KMS-11 (cell line): ENCODE measurements at regions not wholly inside any gene's neighbourhood (a gene's known extent, or its start where the extent isn't known, plus 50 kb on each side); places are given as distances from the start of the nearest gene placed in this dataset.

ENCODE experiments used
- H2AFZ ChIP-seq: fragments of 200-600 bp; sonication (generic); 2 replicates; pipeline ENCODE4 v1.6.1; 2016; ENCODE audit warnings: antibody characterized with exemption, mixed run types, low read depth
- H3K27ac ChIP-seq: fragments of 200-600 bp; sonication (generic); 2 replicates; pipeline ENCODE4 v1.6.1; 2016; ENCODE audit warnings: mild to moderate bottlenecking, mixed run types
- H3K27me3 ChIP-seq: fragments of 200-600 bp; sonication (generic); 2 replicates; pipeline ENCODE4 v1.6.1; 2017; ENCODE audit warnings: mild to moderate bottlenecking, low read depth, mixed run types, moderate library complexity; ENCODE audit not compliant: insufficient read depth
- H3K36me3 ChIP-seq: fragments of 200-600 bp; sonication (generic); 2 replicates; pipeline ENCODE4 v1.6.1; 2017; ENCODE audit warnings: mild to moderate bottlenecking, mixed run types; ENCODE audit not compliant: insufficient read depth
- H3K4me1 ChIP-seq: fragments of 200-600 bp; sonication (generic); 2 replicates; pipeline ENCODE4 v1.6.1; 2016; ENCODE audit warnings: mild to moderate bottlenecking, low read depth, mixed run types; ENCODE audit not compliant: poor library complexity, severe bottlenecking
- H3K4me2 ChIP-seq: fragments of 200-600 bp; sonication (generic); 2 replicates; pipeline ENCODE4 v1.7.0; 2016; ENCODE audit warnings: mild to moderate bottlenecking, mixed run types
- H3K4me3 ChIP-seq: fragments of 200-600 bp; sonication (generic); IDR thresholded peaks from 2 replicates; pipeline ENCODE4 v1.6.1; 2017; ENCODE audit warnings: low read depth, low read length, mixed read lengths; ENCODE audit not compliant: insufficient read depth
- H3K79me2 ChIP-seq: fragments of 200-600 bp; sonication (generic); 2 replicates; pipeline ENCODE4 v1.6.1; 2016; ENCODE audit warnings: low read depth, mixed run types; ENCODE audit not compliant: insufficient read depth
- H3K9ac ChIP-seq: fragments of 200-600 bp; sonication (generic); 2 replicates; pipeline ENCODE4 v1.6.1; 2016; ENCODE audit warnings: mild to moderate bottlenecking, mixed run types
- H4K20me1 ChIP-seq: fragments of 200-600 bp; sonication (generic); 2 replicates; pipeline ENCODE4 v1.6.1; 2016; ENCODE audit warnings: mild to moderate bottlenecking, mixed run types; ENCODE audit not compliant: insufficient read depth
- CTCF ChIP-seq: fragments of 200-600 bp; sonication (generic); conservative IDR thresholded peaks from 2 replicates; pipeline ENCODE4 v1.6.1; 2017; ENCODE audit warnings: low read depth, mild to moderate bottlenecking, antibody characterized with exemption, low read length, moderate library complexity, mixed read lengths

DNA sequence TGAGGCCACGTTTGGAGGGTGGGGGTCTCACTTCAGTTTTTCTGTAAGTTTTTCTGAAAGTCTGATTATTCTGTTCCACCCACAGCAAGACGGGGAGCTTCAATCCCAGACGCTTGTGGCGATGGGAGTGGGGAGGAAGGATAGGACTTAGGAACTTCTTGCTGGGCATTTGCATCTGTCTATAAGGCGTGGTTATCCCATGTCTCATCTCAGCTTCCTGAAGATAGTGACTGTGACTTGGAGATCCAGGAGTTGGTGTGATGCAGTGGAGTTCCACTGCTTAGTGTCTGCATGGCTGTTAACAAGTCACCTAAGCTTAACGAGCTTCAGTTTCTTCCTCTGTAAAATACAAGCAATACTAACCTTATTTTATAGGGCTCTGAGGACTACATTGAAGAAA is 58.9 kb upstream of the BARX2 start:
- H3K36me3 ChIP-seq: no peaks in the 10 kb centered on the region
- H3K4me3 ChIP-seq: no peak overlapping the region
- no peak overlapping the region for H3K27ac ChIP-seq
- TF ChIP-seq CTCF: no peak
- no peak overlapping the region for H3K4me2 ChIP-seq
- H2AFZ ChIP-seq: no peak overlapping the region
- H4K20me1 ChIP-seq: no peaks in the 10 kb centered on the region
- no peaks in the 10 kb centered on the region for H3K4me1 ChIP-seq
- no peaks in the 10 kb centered on the region for H3K27me3 ChIP-seq
- no peak overlapping the region for H3K9ac ChIP-seq
- H3K79me2 ChIP-seq: no peaks in the 10 kb centered on the region

GRCh38 chr11:129315781-129316579 is 59.7 kb upstream of the BARX2 start:
- no peaks in the 10 kb centered on the region for H3K79me2 ChIP-seq
- no peaks in the 10 kb centered on the region for H3K36me3 ChIP-seq
- no peaks in the 10 kb centered on the region for H4K20me1 ChIP-seq
- no peak overlapping the region for H3K4me3 ChIP-seq
- TF ChIP-seq CTCF: no peak
- H3K27ac ChIP-seq: no peak overlapping the region
- H3K27me3 ChIP-seq: no peaks in the 10 kb centered on the region
- H2AFZ ChIP-seq: no peak overlapping the region
- no peak overlapping the region for H3K9ac ChIP-seq
- no peaks in the 10 kb centered on the region for H3K4me1 ChIP-seq
- no peak overlapping the region for H3K4me2 ChIP-seq

- Histone ChIP-seq H3K27ac (no peak overlapping the region), H4K20me1 (no peaks in the 10 kb centered on the region), H3K36me3 (no peaks in the 10 kb centered on the region), H3K27me3 (no peaks in the 10 kb centered on the region), H3K4me1 (no peaks in the 10 kb centered on the region), H3K79me2 (no peaks in the 10 kb centered on the region), H2AFZ (no peak overlapping the region), H3K9ac (no peak overlapping the region), H3K4me2 (no peak overlapping the region), H3K4me3 (no peak overlapping the region)
- no peak for TF ChIP-seq CTCF
Observed at GRCh38 chr11:129314371-129314770, 61.3 kb upstream of the BARX2 start.

- Histone ChIP-seq H2AFZ (no peak overlapping the region), H3K4me3 (no peak overlapping the region), H3K9ac (no peak overlapping the region), H4K20me1 (no peaks in the 10 kb centered on the region), H3K4me2 (no peak overlapping the region), H3K27me3 (no peaks in the 10 kb centered on the region), H3K36me3 (no peaks in the 10 kb centered on the region), H3K27ac (no peak overlapping the region), H3K79me2 (no peaks in the 10 kb centered on the region), H3K4me1 (no peaks in the 10 kb centered on the region)
- no peak for TF ChIP-seq CTCF
Observed at GRCh38 chr11:129313541-129314297, 61.9 kb upstream of the BARX2 start.
